HG03354 (cell line): ENCODE measurements at regions not wholly inside any gene's neighbourhood (a gene's known extent, or its start where the extent isn't known, plus 50 kb on each side); places are given as distances from the start of the nearest gene placed in this dataset.

Experiments used
- ATAC-seq: cut with Tn5 transposase; IDR thresholded peaks from one replicate; pipeline ENCODE4 v1.9.1; 2021; ENCODE audit warnings: mild to moderate bottlenecking; ENCODE audit not compliant: unreplicated experiment, poor library complexity, severe bottlenecking

- ATAC-seq, result no peak
These were observed 757.3 kb downstream of the LTN1 start for GRCh38 chr21:28235169-28235895.

- ATAC-seq, result no peak
These were observed 758.4 kb downstream of the LTN1 start for GRCh38 chr21:28234326-28234725.

- ATAC-seq, result no peak
These were observed 759.0 kb downstream of the LTN1 start for GRCh38 chr21:28233536-28234220.

- no peak for ATAC-seq
These were observed 762.1 kb downstream of the LTN1 start for GRCh38 chr21:28230559-28230958.

GRCh38 chr21:28229814-28230213, 762.9 kb downstream of the LTN1 start:
- no peak for ATAC-seq

GRCh38 chr21:28228636-28228995, 764.1 kb downstream of the LTN1 start:
- ATAC-seq, result no peak

GRCh38 chr21:28227881-28228635, 764.6 kb downstream of the LTN1 start:
- ATAC-seq, result no peak

- no peak for ATAC-seq
These were observed 766.1 kb downstream of the LTN1 start for GRCh38 chr21:28226563-28226962.

- ATAC-seq, result no peak
These were observed 768.4 kb downstream of the LTN1 start for GRCh38 chr21:28224191-28224726.

GRCh38 chr21:28221984-28222383, 770.7 kb downstream of the LTN1 start:
- ATAC-seq, result no peak

GRCh38 chr21:28220680-28221079, 772.0 kb downstream of the LTN1 start:
- ATAC-seq, result no peak

GRCh38 chr21:28216976-28217523, 775.6 kb downstream of the LTN1 start:
- no peak for ATAC-seq

- ATAC-seq, result no peak
These were observed 777.3 kb downstream of the LTN1 start for GRCh38 chr21:28215214-28215954.

- no peak for ATAC-seq
These were observed 777.9 kb downstream of the LTN1 start for GRCh38 chr21:28214786-28215185.

GRCh38 chr21:28213261-28213660, 779.4 kb downstream of the LTN1 start:
- no peak for ATAC-seq

- ATAC-seq, result no peak
These were observed 780.6 kb downstream of the LTN1 start for GRCh38 chr21:28212061-28212460.

- no peak for ATAC-seq
These were observed 785.1 kb downstream of the LTN1 start for GRCh38 chr21:28207436-28208173.

- no peak for ATAC-seq
These were observed 792.0 kb downstream of the LTN1 start for GRCh38 chr21:28200726-28201125.

GRCh38 chr21:28196981-28197380, 795.7 kb downstream of the LTN1 start:
- no peak for ATAC-seq
